HG03432 (cell line): ENCODE measurements at regions not wholly inside any gene's neighbourhood (a gene's known extent, or its start where the extent isn't known, plus 50 kb on each side); places are given as distances from the start of the nearest gene placed in this dataset.

Source experiments
- ATAC-seq: cut with Tn5 transposase; IDR thresholded peaks from one replicate; pipeline ENCODE4 v1.9.1; 2021; ENCODE audit warnings: mild to moderate bottlenecking, moderate library complexity; ENCODE audit not compliant: unreplicated experiment

DNA sequence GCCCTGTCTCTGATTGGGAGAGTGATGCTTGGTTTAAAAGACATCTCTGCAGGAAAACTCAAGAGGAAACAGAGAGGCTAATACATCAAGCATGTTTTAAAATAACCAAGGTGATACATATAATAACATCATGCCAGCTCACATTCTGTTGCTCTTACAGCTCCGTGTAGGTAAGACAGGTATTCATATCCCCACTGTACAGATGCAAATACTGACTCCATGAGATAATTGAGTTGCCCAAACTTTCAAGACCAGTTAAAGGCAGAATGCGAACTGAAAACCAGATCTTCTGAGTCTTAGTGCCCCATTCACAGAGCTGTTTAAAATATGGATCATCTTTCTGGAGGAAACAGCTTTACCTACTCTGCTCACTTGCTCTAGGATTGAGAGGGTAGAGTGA, 214.0 kb downstream of the PIK3R1 start:
- no peak for ATAC-seq

DNA sequence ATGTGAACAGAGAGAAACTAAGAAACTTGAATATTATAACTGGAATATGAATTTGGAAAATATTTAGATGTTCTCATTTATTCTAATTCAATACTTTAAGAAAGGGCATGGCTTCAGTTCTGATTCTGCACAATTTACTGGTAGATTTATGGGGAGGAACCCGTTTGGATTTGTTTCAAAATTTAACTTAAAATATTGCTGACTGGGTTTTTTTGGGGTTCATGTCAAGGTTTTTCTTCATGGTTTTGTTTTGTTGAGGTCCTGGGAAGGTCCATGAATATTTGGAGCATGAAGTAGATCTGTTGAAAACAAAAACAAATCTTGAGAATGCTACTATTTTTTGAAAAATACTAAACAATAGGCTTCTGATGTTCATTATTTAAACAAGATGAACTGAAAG, 214.7 kb downstream of the PIK3R1 start:
- ATAC-seq: no peak

DNA sequence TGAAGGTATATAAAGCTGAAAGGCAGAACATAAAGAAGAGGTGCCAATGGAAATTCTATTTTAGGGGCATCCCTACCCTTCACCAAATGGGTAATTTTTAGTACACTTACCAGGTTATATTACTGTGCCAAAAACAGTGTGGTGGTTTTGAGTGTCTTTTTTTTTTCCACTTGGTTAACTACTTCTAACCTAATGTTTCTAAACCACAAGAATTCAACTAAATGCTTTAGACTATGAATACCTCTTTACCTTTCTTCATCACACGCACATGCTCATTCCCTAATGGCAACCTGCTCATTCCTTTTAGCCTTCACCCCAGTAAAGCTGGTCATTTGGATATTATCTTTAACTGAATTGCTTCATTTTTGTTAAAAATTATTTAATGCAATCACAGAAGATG, 215.6 kb downstream of the PIK3R1 start:
- ATAC-seq: no peak

DNA sequence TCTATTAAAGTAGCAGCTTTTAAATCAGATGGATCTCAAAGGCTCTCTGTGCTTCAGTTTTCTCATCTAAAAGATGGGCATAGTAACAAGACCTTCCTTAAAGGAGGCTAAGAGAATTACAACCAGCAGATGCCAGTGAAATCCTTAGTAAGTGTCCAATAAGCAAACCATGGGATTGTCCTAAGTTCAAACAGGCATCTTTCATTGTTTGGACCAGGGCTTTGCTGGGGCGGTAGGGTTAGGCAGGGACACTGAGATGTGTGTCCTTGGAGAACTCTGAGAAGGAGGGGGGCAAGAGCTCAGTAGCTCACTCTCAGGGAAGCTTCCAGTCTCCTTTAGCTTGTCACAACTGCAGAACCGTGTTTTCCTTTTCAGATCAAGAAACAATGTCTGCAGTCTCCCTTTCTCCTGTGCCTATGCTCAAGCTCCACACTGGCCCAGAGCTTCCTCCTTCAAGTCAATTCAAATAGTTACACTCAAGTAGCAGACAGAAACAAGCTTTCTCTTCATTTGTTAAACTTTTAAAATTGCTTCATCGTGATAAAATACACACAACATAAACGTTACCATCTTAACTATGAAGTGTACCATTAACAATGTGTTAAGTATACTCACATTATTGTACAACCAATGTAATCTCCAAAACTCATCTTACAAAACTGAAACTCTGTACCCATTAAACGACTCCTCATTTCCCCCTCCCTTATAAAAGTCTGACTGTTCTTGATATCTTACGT, 216.2 kb downstream of the PIK3R1 start:
- no peak for ATAC-seq

DNA sequence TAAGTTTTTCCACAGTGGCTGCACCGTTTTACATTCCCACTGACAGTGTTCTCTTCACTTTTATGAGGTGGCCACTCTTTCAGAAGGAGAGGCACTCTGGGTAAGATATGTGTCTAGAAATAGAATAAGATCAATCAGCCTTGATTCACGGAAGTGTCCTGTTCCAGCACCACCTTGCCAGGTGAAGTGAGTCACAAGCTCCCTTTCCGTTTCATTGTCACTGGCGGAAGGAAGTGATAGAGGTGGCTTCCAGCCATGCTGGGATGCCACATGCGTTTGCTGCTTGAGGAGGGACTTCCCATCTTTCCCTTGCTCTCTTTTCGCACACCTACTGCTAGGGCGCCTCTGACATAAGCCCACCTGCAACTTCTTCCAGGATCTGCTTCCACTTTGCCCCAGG, 217.1 kb downstream of the PIK3R1 start:
- no peak for ATAC-seq

DNA sequence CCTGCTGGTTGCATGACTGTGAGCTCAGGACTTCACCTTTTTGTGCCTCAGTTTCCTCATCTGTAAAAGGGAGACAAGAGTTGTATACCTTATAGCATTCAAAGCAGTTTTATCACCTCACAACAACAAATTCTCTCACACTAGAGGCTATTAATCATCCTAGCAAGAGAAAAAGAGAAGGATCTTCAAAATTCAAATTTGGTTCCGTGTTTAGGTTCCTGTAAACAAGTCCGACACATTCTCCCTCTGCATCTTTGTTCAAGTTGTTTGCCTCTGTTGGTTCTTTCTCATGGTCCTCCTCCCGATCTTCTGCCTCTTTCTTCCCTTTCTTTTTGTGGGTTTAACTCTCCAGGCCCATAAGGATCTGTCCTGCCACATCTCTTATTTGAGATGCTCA, 218.0 kb downstream of the PIK3R1 start:
- ATAC-seq: no peak

DNA sequence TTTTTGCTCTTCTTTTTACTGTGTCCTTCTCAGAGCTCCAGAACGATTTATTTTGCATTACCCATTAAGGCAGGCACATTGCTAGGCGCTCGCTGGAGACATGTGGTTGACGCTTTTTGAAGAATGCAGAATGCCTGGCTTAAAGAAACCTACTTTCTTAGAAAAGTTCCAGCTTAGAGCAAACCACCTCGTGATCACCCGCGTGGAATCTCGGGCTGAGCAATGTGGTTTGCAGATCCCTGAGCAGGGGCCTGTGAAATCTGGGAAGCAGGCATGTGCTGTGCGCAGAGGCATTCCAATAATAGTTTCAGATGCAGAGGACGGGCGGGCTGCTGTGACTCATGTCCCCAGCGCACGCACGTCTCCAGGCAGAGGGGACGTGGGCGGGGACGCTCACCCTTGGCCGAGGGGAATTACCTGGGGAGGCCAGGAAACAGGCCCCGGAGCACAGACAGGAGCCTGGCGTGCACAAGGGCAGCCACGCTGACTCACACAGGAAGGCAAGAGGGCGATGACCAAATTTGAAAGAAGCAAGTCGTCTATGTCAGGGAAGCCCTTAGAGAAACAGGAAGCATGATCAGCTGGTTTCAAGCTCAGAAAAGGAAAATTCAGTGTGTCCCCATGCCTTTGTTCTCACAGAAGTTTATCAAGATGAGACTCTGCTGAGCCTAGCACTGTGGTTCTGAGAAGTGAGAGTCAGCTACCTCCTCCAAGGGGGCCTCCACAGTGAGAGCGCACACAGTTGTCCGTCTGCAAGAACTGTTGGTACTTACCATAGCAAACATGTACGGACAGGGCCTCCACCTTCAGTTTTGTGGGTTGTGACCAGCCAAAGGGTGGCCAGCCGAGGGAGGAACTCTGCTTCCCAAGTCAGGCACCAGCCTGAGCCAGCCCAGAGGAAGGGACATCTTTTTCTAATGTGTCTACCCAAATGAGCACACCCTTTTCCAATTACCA, 218.6 kb downstream of the PIK3R1 start:
- ATAC-seq: peak; percentile 97

DNA sequence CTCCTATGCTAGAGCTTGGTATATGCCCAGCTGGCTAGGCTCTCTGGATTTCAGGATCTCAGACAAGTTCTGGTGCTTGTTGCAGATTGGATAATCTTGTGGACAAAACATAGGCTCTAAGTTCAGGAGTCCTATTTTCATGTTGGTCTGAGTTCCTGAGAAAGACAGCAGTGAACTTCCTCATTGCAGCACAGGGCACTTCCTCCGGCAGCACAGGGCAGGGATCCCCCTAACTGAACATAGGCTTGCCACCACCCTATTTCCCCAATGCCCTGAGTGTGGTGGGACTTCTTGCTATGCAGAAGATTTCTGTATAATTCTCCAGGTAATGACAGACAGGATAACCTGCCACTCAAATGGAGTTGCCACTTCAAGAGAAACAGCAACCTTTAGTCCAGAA, 220.1 kb downstream of the PIK3R1 start:
- ATAC-seq: no peak

DNA sequence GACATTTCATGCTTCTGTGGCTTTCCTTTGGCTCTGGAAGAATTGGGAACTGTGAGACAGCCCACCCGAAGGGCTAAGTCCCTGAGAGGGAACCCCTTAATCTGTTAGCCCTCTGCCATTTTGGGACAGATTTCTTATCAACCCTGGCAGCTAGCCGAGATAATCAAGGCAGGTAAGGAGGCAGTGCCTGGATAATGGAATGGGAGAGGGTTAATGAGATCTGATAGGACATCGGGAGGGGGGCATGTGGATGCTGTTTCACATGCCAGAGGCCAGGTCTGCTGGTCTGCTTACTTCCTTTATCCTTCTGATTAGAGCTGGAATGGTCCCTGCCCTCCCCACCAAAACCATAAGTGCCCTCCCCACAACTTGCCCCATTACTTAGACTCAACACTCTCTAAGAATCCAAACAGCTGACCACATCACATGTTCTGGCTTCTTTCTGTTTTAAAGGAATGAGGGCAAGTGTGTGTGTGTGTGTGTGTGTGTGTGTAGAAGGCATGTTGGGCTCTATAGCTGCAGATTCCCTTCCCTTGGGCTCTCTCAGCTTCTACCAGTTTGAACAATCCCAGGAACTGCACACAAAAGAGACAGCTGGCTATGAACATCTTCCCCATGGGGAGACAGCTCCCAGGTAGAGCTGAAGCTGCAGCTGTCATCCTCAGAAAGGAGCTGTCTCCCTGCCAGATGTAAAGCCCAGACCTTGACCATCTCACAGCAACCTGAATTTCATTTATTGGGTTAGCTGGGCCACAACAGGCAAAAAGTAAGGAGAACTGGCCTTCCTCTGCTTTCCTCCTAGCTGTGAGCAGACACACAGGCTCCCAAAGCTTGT, 221.3 kb downstream of the PIK3R1 start:
- no peak for ATAC-seq

DNA sequence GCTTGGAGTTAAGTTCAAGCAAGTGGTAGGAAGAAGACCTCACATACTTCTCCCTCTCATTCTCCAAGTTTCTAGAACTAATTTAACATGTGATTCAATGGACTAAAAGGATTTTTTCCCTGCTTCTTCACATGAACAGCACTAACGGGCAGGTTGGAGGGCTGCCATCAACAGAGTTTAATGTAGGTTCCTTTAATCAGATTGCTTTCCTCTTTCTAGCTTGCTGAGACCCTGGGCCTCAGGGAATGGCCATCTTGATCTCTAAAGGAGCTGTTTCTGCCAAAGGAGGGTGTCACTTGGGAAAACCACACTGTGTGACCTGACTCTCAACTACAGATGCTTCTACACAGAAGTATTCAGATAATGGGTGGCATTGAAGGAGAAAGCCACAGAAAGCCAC, 223.3 kb downstream of the PIK3R1 start:
- no peak for ATAC-seq

DNA sequence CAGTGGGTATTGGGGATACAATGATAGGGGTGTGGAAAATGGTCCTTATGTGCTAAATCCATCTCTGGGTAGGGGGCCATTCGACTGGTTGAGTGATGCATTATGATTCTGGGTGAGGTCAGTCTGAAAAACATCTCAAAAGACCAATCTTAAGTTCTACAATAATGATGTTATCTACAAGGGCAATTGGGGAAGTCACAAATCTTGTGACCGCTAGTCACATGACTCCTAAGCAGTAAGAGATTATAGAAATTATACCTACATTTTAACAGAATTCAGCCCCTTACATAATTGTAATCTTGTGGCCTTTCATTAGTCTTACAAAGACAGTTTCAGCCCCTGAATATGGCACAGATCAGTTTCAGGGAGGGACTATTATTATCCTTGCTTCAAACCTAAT, 224.7 kb downstream of the PIK3R1 start:
- ATAC-seq: no peak

DNA sequence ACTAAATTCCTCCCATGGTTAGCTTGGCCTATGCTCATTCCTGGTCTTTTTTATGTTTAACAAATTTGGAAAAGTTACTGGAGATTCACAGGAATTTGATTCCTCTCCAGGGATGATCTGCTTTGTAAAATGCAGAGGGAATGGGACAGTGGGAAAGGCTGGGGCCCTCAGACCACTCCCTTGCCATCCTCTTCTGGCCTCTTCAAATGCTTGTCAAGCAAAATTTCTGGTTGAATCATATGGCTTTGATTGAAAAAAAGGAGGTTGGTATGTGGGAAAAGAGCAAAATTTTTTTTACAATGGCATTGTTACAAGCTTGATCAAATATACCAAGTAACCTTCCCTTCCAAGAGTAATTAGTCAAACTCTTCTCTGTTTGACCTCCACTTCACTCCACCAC, 225.1 kb downstream of the PIK3R1 start:
- no peak for ATAC-seq

DNA sequence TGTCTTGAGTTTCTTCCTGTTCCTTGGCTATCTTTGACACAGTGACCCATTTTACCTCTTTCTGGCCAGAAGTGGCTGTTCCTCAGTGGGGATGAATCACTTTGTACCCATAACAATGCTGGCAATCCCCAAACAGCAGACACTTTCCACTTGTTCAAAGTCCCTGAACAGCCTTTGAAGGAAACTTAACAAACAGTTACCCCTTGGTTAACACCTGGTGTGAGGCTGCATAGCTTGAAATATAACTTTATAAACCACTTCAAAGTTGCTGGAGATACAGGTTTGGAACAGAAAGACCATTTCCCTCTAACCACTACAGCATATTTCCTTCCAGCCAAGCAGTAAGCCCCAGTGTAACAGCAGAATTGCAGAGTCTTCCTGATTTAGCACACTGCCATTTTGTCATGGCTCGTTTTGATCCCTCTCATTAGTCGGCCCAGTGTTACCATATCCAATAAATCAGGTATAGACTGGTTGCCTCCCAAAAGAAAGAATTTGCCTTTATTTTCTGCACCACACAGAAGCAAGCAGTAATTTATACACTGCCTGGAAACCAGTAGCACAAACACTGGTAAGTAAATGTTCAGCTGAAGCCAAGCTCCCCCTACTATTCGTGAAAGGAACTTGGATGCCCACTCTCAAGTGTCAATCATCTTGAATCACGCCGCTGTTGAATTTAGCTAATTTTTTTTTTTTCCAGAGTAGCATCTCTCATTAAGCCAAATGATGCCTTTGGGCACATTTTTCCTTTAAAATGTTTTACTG, 225.9 kb downstream of the PIK3R1 start:
- ATAC-seq: no peak

DNA sequence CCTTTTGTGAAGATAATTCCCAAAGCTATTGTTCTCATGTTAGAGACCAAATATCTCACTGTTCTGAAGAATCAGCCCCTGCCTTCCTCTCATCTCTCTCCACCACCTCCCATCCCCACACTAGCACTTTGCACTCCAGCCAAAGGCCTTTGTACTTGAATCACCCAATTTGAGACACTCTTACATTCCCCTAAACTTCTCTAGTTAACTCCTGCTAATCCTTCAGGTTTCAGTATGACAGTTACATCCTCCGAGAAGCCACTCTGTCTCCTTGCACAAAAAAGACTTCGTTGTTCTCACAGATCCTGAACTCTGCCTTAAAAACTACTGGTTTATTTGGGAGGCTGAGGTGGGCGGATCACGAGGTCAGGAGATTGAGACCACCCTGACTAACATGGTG, 227.5 kb downstream of the PIK3R1 start:
- ATAC-seq: peak; percentile 45

DNA sequence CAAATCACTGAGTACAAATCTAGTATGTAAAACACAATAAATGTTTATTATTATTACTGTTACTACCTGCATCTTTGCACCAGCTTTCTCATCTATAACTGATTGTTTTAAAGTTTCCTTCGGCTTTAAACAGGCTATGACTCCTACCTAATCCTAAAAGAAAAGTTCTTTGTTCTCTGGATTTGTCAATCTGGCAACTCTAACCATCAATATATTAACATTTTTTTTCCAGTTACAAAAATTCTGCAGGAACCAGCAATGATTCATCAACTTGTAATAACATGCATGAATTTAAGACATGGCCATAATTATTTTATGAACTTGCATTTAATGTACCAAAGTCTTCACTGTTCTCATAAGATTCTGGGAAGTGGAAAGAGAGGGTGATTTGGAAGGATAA, 228.5 kb downstream of the PIK3R1 start:
- ATAC-seq: no peak

DNA sequence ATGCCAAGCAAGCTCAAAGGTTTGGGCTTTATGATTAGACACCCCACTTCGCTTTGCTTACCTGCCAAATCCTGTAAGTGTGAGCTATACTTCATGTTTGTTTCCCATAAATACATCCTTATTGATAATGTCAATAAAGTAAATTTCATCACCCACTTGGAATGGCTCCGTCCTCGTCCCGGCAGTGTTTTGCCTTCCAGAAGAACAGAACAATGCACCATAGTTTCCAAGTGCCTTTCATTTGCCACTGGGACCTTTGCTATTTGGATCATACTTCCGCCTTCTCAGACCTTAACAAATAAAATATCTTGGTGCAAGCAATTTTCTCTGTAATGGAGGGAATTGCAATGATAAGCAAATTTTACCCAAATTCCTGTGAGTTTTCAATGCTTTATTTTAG, 229.3 kb downstream of the PIK3R1 start:
- ATAC-seq: no peak

DNA sequence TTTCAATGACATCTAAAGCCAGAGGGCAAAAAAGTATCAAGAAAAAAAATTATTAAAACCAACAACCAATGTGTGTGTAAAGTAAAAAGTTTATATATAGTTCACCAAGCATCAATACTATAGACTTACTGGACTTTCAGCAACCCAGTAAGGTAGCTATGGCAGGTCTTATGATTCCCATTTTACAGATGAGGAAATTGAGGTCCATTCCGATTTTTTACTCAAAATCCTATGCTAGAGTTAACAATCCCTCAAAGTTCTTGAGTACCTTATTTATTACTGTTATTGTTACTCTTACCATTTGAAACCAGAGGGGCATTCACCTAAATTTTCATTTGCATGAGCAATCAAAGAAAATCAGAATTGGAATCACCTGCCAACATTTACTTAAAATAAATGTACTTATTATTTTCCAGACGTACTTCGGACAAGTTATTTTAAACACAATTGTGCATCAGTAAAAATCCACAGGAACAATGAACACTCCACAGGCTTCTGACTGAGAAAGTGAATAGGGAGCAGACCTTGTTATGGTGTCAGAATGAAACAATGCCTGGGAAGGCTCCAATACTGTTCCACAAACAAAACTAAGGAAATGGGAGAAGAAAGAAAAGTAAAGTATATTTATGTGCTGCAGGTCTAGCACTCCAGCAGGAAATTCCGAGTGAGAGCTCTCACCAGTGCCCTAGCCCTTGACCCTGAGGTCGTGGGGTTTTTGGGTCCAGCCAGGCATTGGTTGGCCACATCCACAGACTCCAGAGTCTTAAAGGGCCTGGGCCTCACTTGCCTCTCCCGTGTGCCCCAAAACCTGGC, 229.9 kb downstream of the PIK3R1 start:
- no peak for ATAC-seq

DNA sequence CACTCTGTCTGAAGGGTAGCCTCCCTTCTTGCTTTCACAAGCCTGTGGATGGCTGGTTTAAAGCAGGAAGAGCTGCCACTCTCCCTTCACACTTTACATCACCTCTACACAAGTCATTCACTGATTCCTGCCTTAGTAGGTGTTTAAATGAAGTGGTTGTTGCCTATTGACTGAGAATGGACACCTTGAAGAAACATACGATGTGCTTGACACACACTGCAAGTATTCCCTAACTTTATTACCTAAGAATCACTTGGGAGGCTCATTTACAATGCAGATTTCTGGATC, 230.5 kb downstream of the PIK3R1 start:
- ATAC-seq: no peak

DNA sequence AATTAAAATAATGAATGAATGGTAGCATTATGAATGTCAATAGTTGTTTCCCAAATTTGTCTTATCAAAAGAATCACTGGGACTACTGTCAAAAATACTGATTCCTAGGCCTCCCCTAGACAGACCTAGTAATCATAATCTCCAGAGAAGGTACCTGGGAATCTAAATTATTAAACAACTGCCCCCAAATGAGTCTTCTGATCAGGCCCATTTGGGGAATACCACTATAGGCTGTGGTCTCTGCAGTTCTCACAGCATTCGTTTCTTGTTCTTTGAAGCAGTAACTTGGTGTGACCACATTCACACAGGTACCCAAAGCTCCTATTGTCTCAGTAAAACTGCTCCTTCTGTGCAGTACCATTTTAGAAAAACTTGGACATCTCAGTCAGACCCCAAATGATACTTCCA, 230.9 kb downstream of the PIK3R1 start:
- peak; percentile 91 for ATAC-seq
